Fibroblast of upper back skin (primary cell): ENCODE measurements at regions not wholly inside any gene's neighbourhood (a gene's known extent, or its start where the extent isn't known, plus 50 kb on each side); places are given as distances from the start of the nearest gene placed in this dataset.

ENCODE experiments used
- DNase-seq: peaks from one replicate; pipeline ENCODE4 v3.0.0-alpha.2; 2013

- no peak for DNase-seq
Measured at GRCh38 chr5:57831090-57831489, 348.5 kb upstream of the ACTBL2 start.

DNA sequence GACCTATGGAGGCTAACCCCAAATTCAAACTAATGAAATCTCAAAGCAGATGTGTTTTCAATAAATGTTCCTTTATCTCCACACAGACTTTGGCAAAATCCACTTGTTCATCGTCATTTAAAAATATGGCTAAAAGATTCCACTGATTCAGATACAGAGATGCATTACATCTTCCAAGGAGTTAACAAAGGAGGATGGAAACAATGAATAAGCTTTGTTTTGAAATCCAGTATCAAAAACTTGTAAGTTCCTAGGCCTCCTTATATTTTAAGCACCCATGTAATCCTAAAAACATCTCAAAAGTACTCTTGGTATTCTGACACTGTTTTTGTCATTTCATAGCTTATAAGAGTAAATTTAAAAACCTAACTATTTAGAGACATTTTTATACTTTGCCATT is 345.6 kb upstream of the ACTBL2 start:
- no peak for DNase-seq

GRCh38 chr5:57825031-57825686 is 342.5 kb upstream of the ACTBL2 start:
- peak; percentile 90 for DNase-seq

- no peak for DNase-seq
Measured at GRCh38 chr5:57824623-57825022, 342.0 kb upstream of the ACTBL2 start.

GRCh38 chr5:57824047-57824446 is 341.4 kb upstream of the ACTBL2 start:
- DNase-seq: peak; percentile 93

- DNase-seq: no peak
Measured at GRCh38 chr5:57822651-57823050, 340.0 kb upstream of the ACTBL2 start.

- no peak for DNase-seq
Measured at GRCh38 chr5:57818397-57818796, 335.8 kb upstream of the ACTBL2 start.

DNA sequence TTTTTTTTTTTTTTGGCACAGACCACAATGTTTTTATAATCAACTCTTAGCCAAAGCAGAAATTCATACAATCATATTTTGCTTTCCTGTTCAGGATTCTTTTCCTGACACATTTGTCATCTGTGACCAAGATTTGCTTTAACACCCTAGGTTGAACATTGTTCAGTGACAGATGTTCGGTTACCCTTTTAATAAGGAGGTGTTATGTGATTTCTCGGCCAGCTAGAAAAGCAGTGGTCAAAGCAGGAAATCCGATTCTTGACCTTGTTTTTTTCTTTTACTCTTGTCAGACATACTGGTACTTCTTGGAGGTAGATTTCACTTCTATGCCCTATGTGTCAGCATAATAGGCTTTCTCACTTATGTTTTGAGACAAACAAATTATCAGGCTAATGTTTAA is 335.3 kb upstream of the ACTBL2 start:
- DNase-seq: no peak

DNA sequence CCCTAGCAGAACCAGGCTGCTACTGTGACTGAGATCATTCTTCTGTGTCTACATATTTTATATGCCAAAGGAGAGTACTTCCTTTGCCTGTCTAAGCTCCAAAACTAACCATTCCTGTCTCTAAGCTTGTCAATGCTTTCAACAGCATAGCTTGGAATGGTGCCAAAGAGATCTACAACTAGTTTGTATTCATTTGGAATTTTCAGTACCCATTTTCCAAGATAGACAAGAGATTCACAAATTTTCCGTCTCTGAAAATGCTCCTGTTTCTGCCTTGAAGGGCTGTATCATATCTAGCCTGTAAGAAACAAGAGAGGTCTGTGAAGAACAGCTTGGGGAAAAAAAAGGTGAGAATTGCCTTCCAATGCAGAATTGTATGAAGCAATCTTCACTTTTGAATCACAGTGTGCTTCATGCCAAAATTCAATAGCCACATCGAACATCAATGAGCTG is 334.4 kb upstream of the ACTBL2 start:
- peak; percentile 72 for DNase-seq

DNA sequence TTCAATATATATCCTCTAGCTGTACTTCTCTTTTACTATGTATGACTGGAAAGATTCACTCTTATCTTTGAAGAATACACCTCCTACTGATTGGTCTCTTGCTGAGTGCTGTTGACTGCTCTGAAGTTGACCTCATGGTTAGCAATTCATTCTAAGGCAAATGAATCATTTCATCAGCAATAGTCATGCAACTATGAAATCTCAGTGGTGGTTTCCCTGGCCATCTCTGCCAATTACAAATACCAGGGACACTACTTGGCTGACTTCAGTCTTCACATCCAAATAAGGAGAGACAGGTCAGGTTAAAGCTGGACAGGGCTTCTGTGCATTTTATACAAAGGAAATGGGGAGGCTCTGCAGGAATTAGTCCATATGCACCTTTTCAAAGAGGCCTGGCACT is 333.5 kb upstream of the ACTBL2 start:
- DNase-seq: peak; percentile 98

DNA sequence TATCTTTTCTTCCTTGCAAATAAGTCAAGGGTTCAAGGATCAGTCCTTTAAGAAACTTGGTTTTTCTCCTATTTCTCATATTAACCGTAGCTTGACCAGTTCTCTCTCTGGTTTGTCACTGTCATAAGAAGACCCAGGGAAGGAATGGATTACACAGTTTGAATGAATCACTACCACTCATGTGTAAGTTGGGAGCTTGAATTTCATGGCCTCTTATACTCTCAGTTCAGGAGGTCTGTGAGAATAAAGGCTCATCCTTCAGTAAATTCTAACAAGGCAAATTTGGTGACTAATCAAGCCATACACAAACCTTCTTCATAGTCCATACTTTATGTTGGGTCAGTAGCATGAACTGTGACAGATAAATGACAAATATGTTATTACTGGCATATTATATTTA is 323.1 kb upstream of the ACTBL2 start:
- DNase-seq: peak; percentile 33

DNA sequence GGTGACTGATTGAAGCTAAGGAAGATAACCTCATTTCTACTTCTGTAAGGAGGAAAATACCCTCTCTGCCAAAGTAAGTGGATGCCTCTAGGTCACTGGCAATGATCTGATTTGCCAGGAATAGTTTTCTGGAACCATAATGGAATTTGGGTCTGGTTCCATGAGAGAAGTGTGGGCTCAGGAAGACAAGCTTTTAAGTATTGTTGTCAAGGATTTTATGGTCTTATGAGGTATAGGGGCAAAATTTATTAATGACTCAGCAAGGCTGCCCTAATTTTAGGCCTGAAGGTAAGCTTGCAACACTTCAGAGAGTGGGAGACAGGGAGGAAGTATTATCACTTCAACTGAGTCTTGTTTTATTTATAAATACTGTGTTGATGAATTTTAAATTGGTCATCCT is 322.6 kb upstream of the ACTBL2 start:
- no peak for DNase-seq

GRCh38 chr5:57804505-57804904 is 321.9 kb upstream of the ACTBL2 start:
- DNase-seq: peak; percentile 47

DNA sequence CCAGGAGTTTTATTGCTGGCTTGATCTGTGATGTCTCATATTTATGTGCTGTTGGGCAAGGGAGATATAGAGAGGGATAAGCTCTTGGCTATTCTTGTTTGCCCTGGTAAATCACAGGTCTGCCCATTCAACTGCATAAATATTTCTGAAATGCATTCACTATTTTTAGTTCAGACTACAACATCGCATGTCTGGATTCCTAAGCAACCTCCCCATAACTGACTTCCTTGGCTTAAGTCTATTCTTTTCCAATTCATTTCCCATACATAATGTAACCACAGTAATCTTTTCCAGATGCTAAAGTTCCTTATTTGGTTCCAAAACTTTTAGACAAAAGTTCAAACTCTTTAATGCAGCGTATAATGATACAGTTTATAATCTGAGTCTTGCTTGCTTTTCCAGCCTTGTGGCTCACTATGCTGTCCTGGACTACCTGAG is 321.4 kb upstream of the ACTBL2 start:
- peak; percentile 96 for DNase-seq

- peak; percentile 61 for DNase-seq
Measured at GRCh38 chr5:57802131-57802530, 319.5 kb upstream of the ACTBL2 start.

- DNase-seq: no peak
Measured at GRCh38 chr5:57795203-57795602, 312.6 kb upstream of the ACTBL2 start.

DNA sequence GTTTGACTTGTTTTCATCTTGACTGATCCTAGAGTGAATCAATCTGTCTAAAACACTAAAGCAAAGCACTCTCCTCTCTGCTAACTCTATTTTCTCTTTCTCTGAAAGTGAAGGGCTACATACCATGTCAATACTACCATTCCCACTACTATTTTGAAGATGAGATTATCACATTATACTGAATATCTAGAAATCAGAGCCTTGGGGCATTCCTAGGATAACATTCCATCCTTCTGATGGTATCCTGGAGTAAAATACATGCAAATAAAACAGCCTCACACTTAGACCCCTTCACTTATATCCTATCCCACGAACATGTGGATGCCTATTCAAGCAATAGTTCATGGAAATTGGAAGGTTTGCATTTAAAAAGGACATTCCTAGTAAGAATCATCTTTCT is 309.3 kb upstream of the ACTBL2 start:
- no peak for DNase-seq

GRCh38 chr5:57785946-57786345 is 303.3 kb upstream of the ACTBL2 start:
- no peak for DNase-seq

DNA sequence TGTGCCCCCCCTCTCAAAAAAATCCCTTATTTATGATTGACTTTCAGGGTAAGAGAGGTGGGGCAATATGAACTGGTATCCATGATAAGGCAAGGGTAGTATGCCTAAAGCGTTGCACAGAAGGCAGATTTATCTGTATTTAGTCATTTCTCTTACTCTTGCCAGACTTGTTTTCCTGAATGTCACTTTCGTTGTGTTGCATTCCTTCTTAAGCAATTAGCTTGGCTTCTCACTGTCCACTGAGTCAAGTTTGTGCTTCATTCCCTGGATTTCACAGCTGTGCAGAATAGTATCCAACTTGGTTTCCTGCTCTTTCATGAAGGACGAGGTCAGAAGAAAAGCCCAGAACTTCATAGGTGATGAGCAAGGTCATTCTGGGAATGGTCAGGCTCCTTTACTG is 301.5 kb upstream of the ACTBL2 start:
- DNase-seq: no peak

GRCh38 chr5:57783693-57784092 is 301.1 kb upstream of the ACTBL2 start:
- DNase-seq: no peak

GRCh38 chr5:57780961-57781325 is 298.3 kb upstream of the ACTBL2 start:
- DNase-seq: no peak

DNA sequence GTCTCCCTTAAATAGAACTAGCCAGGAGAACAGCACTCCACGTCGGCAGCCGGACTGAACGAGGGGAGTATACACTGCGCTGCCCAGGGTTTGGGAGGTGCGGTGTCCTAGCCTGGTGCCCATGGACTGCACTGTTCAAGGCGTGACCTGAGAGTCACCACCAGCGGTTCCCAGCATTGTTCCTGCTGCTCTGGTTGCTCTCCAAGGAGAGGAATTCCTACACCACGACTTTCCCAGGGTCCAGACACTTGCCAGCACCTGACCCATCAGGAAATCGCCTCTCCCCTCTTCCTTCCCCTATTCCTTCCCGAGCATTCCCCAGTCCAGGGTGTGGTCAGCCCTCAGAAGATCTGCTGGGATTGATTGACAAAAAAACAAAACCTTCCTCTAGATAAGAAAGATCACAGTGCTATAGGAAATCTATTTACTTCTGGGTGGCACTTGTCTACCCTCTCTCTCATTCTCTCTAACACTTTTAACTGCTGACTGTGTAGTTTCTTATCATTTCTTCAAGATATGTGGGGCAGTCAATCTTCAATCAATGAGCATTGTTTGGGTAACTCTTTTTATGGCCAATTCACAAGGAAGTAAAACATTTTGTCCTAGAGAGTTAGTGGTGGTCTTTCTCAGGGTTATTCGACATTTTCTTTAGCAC is 297.8 kb upstream of the ACTBL2 start:
- no peak for DNase-seq

- peak; percentile 82 for DNase-seq
Measured at GRCh38 chr5:57779383-57780223, 297.0 kb upstream of the ACTBL2 start.

- DNase-seq: no peak
Measured at GRCh38 chr5:57778501-57779091, 296.0 kb upstream of the ACTBL2 start.
